ENCODE measurements at regions not wholly inside any gene's neighbourhood (a gene's known extent, or its start where the extent isn't known, plus 50 kb on each side); places are given as distances from the start of the nearest gene placed in this dataset.

DNA sequence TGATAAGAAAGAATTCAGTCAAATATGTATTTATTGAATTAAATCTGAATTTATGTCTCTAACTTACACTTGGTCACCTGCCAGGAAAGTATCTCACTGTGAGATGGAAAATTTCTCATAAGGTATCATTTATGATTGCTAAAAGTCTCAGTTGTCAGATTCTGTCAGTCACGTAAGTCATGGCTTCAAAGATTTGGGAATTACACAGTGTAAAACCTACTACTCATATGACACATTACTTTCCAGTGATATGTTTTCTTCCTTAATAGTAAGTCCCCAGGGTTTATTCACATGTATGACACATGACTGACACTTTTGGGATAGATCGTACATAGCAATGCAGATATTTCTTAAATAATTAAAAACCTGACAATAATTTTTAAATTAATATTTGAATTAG is 792.2 kb downstream of the PLOD2 start:
- TF ChIP-seq, protein P1, sequence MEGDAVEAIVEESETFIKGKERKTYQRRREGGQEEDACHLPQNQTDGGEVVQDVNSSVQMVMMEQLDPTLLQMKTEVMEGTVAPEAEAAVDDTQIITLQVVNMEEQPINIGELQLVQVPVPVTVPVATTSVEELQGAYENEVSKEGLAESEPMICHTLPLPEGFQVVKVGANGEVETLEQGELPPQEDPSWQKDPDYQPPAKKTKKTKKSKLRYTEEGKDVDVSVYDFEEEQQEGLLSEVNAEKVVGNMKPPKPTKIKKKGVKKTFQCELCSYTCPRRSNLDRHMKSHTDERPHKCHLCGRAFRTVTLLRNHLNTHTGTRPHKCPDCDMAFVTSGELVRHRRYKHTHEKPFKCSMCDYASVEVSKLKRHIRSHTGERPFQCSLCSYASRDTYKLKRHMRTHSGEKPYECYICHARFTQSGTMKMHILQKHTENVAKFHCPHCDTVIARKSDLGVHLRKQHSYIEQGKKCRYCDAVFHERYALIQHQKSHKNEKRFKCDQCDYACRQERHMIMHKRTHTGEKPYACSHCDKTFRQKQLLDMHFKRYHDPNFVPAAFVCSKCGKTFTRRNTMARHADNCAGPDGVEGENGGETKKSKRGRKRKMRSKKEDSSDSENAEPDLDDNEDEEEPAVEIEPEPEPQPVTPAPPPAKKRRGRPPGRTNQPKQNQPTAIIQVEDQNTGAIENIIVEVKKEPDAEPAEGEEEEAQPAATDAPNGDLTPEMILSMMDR (IDR thresholded peaks at IDR 0.05), result no peak
- no peak for TF ChIP-seq POLR2A (IDR thresholded peaks at IDR 0.05)
